GM21515 (cell line): ENCODE measurements at regions not wholly inside any gene's neighbourhood (a gene's known extent, or its start where the extent isn't known, plus 50 kb on each side); places are given as distances from the start of the nearest gene placed in this dataset.

Experiments used
- ATAC-seq: cut with Tn5 transposase; IDR thresholded peaks from one replicate; pipeline ENCODE4 v1.9.1; 2021; ENCODE audit not compliant: unreplicated experiment

DNA sequence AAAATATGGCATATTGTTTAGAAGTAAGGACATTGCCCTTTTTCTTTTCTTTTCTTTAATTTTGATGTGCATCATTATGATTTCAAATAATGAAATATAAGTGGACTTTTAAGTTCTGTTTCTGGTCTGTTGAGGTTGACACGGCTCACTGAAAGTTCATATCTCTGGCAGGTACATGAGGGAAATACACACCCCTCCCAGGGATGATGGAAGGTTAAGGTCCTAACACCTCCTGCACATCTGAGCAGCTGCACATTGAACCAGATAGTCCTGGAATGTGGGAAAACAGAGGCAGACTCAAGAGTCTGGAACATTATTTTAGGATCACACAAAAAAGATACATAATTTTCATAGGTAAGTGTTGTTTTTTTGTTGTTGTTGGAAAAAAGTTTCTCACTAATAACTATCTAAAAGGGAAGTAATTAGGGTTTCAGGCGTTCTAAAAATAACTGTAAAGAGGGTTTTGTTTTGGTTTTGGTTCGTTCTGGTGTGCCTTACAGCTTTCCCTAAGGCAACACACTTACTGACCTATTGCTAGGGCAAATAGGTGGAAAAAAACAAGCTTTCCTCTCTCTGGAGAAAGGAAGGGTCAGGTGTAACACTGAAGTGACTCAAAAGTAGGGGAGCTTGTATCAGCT is 201.2 kb upstream of the PRKCQ start:
- peak; percentile 60 for ATAC-seq

DNA sequence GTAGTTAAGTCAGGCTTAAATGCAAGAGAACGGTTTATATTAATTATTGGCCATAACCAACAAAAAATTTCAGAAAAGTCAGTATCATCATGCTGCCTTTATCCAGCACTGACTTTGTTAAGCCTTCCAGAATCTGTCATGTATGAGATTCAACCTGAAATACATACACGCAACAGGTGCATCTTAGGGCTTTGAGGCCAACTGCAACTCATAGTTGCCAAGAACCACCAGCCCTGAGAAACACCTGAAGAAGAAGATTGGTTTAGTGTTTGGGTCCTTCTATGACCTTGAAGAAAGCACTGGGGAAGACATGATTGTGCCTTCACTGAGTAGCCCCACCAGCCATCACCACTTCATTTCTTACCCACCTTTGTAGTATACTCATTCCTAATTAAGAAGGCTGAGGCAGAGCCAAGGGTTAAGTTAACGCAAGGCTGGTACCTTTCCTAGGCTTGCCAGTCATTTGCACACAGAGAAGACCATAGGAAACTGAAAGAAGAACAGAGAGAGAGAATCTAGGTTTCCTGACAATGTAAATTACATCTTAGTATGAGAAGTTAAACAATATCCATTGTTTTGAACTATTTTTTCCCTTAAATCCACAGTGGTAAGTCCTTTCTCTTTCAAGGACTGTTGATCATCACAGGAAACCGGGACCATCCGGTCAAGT is 200.1 kb upstream of the PRKCQ start:
- no peak for ATAC-seq

DNA sequence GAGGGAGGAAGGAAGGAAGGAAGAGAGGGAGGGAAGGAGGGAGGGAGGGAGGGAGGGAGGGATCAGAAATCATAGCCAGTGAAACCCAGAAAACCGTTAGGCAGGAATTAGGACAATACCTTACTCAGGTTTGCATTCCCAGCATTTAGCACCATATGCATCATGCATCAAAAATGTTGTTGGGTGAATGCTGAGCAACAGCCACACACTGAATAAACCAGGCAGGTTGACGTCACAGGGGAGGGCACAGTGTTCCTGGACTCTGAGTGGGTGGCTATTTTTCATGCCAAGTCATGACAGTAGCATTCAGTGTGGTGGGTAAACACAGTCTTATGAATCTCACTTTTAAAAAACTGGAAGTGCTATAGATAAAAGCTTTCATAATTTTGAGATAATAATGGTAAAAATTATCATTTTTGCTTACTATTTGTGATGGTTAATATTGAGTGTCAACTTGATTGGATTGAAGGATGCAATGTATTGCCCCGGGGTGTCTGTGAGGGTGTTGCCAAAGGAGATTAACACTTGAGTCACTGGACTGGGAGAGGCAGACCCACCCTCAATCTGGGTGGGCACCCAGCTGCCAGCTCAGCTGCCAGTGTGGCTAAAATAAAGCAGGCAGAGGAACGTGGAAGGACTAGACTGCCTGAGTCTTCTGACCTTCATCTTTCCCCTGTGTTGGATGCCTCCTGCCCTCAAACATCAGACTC is 199.1 kb upstream of the PRKCQ start:
- ATAC-seq: no peak

DNA sequence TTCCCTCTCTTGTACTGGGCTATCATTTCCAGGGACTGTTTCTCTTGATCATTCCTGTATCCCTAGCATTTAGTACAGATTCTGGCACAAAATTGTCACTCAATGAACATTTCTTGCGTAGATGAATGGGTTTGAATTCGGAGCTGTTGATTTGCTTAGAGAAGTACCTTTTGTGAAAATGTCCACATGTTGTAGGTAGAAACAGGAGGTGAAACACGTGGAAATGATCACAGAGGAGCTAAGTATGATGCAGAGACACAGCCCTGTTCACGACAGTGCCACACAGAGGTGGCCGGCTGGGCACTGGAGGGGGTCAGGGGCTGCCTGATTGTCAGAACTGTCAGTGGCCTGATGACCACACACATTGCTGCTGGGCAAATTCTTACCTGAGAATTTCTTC is 196.1 kb upstream of the PRKCQ start:
- ATAC-seq: no peak

DNA sequence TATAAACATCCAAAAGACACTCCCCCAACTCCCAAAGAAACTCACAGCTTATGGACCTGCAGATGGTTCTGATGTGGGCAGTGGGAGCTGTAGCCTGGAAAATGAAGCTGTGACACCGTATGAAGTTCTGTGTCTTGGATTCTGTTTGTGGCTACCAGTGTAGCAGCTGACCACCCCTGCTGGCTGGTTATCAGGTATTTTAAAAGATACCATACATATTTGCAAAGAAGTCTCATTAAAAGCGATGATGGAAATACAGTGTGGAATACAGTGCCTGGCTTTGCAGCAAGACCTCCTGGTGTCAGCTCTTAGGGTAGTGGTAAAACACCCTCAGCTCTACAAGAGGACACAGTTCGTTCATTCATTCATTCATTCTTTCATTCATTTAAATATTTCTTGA is 194.3 kb upstream of the PRKCQ start:
- ATAC-seq: no peak

DNA sequence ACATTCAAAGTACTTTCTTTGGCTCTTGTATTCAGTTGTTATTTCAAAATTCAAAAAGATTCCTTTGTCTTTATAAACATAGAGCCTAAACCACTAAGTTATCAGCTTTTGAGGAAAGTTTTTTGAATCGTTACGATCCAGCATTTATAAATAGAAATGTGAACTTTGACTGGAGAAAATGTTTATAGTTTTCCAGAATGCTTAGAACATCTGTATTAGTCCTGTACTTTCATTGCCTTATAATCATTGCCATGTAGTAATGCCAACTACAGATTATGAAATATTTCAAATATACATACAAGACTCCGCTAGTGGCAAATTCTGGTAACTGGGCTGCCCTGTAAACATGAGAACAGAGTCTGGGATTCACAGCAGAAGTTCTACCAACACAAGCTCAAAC is 191.3 kb upstream of the PRKCQ start:
- ATAC-seq: no peak

DNA sequence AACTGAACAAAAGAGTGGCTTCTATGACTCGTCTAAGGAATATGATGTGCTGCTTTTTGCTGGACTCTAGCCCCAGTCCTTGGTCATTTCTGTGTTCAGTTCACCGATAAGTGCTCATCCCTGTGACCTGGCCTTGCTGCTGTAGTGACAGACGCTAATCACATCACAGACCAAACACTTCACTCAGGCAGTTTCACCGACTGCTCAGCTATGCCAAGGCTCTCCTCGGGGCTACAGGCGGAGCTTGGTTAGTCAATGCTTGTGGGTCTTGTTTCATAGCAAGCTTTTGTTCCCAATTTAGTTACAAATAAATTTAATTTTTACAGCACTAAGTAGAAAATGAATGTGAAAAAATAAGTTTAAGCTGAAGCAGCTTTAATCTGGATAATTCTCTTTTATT is 190.8 kb upstream of the PRKCQ start:
- ATAC-seq: no peak

DNA sequence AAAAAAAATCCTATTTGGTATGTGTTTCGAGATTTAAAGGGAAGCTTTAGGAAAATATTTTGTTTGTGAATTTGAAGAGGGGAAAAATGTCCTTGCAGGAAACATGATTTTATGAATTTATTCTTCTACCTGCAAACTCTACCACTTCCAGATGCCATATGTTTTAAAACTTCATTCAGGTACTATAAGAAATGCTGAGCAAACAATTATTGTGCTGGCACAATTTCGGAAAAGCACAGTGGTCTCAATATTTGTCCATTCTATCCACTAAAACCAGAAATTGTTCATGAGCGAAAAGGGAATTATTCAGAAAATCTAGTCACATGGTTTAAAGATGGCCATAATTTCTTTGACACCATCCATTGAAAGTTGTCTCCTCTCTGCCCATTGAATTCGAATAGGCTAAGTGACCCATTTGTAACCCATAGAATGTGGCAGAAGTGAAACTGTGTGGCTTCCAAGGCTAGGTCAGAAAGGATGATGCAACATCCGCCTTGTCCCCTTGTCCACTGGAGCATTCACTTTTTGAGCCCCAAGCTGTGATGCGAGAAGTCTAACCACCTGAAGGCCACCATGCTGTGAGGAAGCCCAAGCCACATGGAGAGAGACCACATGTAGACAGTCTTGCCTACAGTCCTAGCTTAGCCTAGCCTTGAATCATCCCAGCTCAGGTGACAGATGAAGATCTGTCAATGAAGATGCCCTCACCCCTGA is 189.8 kb upstream of the PRKCQ start:
- no peak for ATAC-seq

DNA sequence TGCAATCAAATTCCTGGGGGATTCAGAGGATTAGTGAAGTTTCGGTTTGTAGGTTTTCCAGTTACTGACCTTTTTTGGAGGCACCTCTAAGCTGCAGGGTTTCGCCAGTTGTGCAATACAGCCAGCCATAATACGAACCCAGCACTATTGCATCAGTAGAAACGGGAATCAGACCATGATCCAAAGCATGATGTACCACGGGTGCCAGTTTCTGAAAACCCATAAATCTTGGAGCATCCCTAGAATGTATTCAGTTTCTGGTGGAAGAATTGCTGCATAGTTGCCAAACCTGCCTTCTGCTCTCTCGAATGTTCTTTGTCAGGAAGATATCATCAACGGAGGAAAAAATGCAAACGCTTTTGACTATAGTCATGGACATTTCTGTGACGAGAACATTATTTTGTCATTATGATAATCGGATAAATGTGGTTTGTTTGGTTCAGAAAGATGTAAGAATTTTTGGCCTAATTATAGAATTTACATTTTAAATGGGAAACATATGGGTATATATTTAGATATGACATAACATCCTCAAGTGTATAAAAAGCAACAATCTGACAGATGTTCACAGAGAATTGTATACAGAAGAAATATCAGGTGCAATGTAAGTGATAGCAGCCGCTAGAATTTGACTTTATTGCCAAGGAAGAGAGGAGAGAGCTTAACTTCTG is 186.2 kb upstream of the PRKCQ start:
- ATAC-seq: no peak

DNA sequence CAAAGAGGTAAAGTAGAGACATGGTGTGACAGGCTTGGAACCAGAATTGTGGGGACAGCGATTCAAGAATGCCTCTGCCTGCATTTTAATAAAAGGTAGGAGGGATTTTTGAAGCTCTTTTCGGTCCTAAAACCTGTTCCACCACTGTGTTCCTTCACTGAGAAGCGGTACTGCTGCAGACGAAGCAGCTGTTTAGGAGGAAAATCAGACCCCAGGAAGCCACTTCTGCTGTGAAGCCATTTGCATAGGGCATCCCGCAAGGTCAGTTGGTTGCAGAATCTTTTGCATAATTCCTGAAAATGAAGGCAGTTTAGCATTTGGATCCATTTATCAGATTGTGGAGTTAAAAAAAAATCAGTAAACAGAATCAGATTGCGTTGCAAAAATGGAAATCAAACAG is 183.3 kb upstream of the PRKCQ start:
- no peak for ATAC-seq

DNA sequence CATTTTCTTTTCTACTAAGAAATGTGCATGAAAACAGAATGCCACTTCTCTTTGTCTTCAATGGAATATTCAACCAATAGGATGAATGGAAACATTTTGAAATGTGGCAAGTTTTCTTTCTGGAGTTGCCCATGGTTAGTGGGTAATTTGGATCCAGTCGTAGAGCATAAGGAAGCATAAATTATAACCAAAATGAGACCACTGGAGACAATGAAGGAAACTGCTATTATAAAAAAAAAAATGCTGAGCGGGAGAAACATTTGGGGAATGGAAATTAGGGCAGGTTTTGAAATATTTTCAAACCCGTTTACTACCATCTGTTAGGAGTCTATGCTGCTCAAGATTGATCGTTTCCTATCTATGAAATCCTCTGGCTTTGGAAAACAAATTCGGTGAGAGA is 182.9 kb upstream of the PRKCQ start:
- no peak for ATAC-seq

DNA sequence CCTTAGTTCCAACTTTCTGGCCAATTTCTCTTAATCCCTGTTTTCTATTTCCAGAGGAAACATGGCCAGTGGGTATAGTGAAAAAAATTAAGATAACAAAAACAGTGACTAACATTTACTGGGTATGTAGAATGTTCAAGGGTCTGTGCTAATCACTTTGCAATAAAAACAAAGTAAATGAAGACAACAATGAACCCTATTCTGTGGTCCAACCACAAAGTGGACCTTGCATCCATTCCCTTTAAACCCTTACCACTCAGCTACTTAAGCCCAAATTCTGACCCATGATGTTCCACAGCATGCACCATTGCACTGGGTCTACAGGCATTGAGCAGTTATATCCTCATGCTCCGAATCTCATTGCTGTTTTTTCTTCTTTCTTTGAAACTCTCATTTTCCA is 179.9 kb upstream of the PRKCQ start:
- ATAC-seq: no peak

DNA sequence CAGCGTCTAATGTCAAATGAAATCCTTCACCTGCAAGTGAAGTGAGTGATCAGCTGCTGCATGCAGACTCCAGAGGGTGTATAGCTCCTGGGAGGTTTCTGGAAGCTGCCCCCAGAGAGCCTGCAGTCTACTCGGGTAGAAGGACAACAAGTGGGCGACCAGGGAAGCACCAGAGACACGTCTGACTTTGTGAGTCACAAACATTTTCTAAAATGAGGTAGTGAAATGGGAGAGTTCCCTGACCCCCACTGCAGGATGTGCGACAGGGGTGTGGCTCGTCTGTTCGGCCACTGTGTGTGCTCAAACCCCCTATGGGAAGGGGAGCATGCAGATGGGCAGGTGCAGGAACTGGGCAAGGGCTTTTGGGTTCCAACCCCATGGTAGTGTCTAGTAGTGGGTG is 177.1 kb upstream of the PRKCQ start:
- ATAC-seq: no peak

DNA sequence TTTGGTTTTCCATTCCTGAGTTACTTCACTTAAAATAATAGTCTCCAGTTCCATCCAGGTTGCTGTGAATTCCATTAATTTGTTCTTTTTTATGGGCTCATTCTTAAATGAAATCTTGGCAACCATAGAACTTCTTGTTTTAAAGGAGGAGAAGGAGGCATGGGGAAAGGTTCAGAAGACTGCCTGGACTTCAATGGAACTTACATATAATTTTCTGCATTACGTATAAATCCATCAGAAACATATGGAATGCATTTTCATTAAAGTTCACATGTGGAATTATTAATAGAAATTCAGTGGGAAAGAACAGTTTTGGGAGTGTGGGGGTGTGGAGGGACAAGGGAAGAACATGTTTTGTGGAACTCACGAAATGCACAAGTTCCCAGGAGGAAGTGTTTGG is 176.6 kb upstream of the PRKCQ start:
- ATAC-seq: no peak

DNA sequence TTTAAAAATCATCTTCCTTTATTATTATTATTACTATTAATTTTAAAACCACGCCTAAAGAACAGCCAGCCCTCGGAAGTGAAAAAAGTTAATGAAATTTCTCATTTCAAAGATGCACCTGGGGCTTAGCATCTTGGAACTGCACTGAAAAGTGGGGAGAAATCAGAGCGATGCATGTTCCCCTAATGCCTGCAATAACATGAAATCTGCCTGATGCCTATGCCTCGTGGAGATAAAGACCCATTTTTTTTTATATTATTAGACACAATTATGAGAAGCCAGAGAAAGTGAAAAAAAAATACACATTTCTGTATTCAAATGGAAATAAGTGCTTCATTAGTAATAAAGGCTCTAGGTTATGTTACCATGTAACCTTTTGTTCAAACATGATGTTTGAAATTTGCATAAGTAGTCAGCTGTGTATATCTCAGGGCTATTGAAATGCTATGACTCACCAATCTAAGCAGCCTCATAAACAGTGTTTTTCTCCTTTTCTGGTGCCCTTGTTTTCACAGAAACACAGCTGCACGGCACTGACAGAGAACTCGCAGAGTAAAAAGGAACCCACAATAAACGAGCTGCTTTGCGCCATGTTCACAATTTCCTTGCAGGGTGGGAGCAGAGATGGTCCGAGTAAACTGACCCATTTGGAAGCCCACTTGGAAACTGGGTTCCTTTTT is 175.8 kb upstream of the PRKCQ start:
- ATAC-seq: no peak

DNA sequence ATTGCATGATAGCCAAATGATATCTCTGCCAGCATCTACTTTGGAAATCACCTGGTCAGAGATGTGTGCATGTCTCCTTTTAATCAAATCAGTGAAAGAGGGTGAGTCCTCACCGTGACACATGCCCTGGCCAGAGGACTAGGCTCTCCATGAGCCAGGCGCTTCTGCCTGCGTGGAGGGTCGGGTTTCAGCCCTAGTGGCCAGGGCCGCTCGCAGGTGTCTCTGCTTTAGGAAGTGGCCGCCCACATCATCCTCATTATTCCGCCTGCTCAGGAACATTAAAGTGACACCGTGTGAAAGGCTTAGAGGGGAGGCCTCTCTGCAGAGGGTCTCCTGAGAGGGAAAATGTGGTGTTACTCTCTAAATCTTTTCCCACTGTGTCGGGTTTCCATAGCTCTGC is 173.6 kb upstream of the PRKCQ start:
- ATAC-seq: no peak

DNA sequence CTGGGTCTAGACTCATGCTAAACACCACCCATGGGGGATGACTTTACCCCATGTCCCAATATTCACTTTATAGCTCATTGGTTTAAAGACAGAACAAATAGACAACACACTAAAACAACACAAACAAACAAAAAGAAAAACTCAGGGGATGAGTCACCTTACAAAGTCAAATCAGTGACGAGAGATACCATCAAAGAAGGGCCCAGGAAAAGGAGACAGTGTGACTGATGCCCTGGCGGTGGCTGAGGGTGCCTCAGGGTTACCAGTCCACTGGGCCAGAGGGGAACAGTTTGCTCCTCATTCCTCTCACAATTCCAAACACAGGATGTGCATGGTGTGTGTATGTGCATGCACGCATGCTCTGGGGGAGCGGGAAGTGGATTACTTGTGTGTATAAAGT is 171.3 kb upstream of the PRKCQ start:
- ATAC-seq: no peak

DNA sequence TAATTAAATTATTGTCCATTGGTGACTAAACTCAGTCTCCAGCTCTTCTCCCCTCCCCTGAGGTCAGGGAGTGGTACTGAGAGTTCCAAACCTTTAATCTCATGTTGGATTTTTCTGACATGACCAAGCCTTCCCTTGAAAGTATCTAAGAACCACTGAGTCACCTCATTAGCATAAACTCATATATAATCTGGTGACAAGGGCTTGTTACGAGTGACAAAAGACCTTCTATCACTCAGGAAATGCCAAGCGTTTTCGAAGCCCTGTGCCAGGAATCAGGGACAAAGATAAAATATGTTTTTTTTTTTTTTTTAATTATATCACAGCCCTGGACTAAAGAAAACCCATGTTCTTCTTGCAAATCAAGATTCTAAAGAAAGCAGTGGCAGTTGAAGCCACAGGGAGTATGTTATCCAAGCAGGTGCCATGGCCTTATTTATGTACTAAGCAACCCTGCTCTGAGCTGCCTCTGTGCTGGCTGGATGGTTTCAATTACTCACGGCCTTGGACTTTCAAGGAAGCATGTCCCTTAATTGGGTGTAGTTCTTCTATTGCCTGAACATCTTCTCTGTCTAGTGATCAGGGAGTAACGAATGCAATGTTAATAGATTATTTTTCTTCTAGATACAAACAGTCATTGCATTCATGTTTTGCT is 169.0 kb upstream of the PRKCQ start:
- no peak for ATAC-seq

DNA sequence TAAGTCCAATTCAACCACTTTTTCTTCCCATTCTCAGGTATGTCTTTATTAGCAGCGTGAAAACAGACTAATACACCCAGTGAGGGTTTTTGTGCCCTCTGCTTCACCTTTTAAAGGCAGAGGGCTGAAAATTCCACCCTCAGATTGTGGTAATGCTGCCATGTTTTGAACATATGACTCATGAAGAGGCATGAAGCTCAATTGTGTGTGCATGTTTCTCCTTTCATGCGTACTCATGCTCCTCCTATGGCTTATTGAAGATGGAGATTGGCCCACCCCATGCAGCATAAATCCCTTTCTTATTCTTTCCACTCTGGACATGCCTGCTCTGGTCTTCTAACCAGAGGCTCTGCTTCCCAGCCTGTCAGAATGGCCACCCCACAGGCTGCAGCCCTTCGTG is 168.0 kb upstream of the PRKCQ start:
- no peak for ATAC-seq

DNA sequence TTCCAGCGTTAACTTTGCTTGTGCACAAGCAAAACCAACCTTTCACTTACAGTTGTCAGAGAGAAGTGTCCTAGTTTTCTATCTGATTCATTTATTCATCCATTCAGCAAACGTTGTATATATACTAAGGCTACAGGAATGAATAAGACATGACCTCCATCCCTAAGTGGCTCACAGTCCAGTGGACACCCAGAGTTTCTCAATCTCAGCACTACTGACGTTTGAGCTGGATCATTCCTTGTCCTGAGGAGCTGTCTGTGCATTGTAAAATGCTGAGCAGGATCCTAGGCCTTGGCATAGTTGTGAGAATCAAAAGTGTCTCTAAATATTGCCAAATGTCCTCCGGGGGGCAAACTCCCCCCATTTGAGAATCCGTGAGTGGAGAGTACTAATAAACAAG is 166.7 kb upstream of the PRKCQ start:
- no peak for ATAC-seq
